ENCODE measurements at regions not wholly inside any gene's neighbourhood (a gene's known extent, or its start where the extent isn't known, plus 50 kb on each side); places are given as distances from the start of the nearest gene placed in this dataset.

DNA sequence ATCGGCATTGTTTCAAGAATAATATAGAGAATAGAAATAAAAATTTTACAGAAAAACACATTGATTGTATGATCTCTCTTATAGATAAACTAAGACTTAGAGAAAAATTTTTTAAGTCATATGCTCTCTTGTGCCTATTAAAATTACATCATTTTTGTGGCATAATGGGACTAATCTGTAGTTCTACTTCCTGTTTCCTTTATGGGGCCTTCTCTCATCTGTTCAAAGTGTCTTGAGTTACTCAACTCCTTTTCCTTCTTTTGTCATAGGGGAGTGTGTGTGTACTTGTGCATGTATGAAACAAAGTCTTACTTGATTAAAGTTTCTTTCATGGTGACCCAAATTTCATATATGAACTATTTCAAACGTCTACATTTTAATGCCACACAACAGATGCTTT is 1448.9 kb upstream of the TENM3 start:
- no peak for DNase-seq

DNA sequence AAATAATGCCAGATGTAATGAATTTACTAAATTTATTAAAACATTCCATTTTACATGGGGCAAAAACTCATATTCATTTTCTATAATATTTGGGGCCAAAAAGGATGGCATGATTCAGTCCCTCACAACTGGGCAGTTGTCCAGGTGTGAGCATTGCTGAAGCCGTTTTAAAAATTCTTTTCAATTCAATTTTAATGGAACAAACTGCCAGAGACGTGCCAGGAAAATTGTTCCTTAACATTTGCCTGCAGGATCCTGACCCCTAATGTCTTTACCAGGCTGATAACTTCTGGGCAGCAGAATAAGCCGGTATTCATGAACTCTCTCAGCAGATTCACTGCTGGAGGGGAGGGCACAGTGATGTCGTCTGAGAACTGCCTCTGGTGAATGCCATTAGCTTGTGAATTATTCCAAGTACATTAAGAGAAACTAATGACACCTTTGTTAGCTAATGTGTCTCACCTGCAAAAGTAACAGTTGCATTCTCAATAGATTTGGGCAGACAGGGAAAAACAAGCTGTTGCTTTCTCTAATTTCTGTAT is 1445.1 kb upstream of the TENM3 start:
- DNase-seq, result peak in 1 of 3 experiments; percentile 20

DNA sequence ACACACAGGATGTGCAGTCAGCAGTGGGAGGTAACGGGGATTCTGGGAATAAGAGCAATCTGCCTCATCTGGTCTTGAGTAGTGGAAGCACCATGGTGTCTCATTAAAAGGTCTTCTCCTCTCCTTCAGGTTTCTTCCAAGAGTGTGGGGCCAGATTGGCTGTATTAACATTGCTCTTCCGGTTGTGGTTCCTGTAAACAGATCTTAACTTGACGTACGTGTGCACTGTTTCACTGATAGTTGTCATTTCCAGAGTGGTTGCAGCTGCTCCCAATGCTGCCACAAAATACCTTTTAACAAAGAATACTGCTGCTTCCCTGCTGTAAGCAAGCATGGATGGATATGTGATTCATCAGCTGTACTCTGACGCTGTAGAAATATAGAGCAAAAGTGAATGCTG is 1443.4 kb upstream of the TENM3 start:
- DNase-seq, result no peak

DNA sequence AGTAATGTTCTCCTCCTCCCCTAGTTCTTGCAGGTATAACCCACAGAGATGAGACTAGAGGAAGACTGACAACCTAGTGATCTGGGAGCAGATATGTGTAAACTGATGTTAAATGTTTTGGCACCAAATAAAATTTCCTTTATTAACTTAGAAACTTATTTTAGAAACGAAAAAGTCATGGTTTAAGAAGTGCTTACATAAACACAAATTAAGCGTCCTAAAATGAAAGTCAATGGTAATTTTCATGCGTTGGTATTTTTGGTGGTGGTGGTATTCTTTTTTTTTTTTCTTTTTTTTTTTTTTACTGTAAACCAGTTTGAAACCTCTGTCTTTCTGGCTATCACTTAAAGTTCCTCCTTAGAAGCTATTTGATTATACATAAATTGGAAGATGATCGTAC is 1438.1 kb upstream of the TENM3 start:
- DNase-seq, result no peak

DNA sequence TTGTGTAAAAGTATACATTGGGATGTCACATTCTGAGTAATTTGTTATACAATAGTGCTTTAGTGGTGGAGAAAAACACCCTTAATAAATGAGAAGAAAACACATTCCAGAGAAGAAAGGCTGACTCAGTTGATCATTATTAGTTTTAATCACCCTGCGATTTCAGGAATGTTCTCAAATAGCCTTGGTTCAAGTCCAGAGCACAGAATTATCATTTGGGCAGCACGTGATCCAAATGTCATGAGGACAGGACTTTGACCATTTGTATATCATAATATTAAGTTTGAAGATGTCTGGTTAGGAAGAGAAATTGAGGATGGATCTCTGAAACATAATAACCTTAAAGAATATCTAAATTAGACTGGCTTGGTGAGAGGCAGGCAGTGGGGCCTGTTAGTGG is 1434.3 kb upstream of the TENM3 start:
- no peak for DNase-seq

DNA sequence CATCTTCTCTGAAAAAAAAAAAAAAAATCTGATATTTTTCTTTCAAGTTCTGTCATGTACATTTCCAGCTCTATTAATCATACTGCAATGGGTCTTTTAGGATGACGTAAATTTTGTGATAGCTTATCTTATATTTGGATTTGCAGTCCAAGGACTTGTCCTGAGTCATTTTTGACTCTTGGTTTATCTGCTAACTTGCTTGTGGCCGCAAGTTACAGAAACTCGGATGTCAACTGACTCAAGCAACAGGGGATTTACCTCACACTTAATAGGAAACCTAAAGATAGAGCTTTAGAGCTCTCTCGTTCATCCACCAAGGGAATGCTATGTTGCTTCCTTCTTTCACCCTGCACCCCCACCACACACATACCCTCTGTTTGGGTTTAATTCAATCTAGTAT is 1433.8 kb upstream of the TENM3 start:
- DNase-seq, result no peak

DNA sequence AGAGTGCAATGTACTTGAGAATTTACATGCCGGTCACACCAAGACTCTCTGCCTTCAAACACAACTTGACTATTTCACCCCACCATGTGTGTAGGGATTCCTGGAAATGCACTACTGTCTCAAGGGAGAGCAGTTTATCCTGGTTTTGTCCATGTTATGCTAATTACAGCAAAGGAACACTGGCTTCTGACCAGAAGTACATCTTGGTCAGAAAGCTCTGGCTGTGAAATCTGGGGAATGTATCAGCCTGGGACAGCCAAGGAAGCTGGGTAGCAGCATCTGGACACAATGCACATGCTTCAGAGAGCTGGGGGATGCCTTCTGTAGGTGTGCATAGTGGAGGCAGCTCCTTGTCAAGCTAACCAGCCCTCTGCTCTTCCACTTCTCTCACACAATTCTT is 1432.6 kb upstream of the TENM3 start:
- no peak for DNase-seq

DNA sequence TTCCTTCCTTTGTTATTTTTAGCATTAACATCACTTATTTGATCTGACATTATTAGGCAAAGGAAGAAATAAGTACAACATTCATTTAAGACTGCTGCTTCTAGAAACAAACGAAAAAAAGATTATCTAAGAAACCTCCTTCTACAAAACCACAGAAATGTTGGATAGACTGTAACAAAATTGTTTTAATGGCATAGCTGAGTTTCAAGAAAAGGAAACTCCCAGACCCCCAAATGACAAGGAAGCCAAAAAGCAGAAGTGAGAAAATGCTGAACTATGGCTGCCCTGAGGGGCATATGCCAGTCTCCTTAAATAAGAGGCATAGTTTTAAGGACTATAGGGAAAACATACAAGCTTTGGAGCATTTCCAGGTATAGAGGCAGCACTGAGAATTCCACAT is 1431.6 kb upstream of the TENM3 start:
- DNase-seq, result no peak

DNA sequence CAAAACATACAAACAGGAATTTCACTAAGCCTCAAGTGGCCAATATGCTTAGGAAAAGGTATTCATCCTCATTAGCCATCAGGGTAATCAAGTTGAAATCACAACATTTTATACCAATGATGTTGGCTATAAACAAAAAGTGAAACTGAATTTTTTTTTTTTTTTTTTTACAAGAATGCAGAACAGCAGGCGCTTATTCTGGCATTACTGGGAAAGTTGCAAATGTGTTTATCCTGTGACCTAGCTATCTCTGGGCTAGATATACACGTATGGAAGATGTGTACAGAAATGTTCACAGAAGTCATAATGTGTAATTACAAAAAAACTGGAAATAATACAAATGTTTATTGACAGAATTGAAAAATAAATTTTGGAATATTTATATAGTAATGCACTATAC is 1430.4 kb upstream of the TENM3 start:
- no peak for DNase-seq

DNA sequence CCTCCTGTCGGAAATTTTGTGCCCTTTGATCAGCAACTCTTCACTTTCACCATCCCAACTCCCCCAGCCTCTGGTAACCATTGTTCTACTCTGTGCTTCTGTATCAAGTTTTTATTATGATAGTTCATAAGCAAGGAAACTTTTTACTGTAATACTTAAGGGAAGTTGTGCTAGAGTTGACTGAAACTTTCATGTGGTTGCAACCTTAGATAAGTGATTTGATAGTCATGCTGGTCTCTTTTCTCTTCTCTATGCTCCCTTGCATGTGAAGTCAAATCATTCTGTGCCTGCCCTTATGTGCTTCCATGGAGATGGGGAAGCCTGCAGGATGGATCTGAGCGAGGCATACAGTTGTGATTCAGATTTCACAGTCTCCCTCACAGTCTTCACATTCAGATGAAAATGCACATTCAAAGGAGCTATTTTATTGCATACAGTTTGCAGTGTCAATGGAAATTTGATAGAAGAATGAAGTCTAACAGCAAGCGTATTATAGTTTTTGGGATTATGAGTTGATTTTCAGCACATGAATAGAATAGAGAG is 1428.3 kb upstream of the TENM3 start:
- no peak for DNase-seq

DNA sequence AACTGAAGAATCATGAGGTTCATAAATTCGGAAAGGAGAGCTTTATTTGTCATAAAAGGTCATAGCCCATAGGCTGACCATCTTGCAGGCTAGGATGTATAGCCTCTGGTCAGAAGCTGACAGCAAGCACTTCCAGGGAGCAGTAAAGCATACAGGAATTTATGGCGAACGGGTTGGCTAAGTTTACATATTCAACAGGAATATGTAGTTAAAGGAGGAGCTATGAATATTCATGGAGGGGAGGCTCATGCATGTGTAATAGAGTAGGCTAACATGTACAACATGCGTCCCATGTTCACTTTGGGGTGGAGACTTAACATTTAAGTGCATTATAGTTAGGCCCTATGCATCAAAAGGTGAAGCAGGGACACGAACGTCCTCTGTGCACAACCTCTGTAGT is 1425.7 kb upstream of the TENM3 start:
- DNase-seq, result no peak

DNA sequence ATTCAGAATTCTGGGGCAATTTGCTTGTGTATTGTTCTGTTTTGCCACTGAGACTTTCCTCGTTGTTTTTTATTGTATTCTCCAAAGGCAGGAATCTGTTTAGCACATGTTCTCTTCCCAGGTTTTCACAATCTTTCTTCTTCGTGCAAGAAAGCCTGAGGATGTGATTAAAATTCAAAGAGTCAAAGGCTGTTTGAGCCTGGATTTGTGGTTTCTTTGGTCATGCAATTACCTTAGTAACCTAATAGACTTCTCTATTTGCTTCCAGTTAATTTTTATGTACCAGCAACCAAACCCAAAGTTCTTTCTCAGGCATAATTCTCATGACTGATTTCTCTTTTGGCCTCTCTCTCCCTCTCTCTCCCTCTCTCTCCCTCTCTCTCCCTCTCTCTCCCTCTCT is 1420.1 kb upstream of the TENM3 start:
- no peak for DNase-seq

DNA sequence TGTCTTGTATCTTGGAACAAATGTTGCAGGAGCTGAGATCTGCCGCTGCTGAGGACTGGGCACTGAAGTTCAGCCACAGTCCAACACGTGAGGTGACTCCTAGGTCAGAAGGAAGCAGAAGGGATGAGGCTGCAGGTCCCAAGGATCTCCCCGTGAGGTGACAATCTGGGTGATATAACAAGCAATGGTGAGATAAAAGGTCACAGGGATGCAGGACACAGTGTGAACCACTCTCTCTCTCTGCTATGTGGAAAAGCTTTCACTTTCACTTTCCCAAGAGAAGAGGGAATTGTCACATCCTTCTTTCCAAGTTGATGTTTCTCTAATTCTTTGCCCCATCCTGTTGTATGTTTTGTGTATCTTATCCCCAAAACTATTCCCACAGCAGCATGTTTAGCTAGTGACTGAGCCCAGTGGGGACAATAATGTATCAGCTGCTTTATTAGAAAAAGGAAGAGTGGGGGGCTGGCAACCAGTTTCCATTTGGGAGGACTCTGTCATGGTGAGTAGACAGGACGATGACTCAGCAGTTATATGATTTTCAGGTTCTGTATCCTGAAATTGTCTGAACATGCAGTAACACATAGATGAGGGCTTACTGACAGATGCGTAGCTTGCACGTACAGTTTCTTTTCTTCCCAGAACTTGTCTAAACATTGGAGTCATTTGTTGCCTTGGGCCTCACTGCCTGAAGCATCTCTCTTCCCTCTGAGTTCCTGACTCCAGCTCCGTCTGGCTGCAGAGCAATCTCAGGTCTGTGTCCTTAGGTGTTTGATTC is 1415.8 kb upstream of the TENM3 start:
- peak in 2 of 3 experiments; percentile 38 to 59 for DNase-seq

DNA sequence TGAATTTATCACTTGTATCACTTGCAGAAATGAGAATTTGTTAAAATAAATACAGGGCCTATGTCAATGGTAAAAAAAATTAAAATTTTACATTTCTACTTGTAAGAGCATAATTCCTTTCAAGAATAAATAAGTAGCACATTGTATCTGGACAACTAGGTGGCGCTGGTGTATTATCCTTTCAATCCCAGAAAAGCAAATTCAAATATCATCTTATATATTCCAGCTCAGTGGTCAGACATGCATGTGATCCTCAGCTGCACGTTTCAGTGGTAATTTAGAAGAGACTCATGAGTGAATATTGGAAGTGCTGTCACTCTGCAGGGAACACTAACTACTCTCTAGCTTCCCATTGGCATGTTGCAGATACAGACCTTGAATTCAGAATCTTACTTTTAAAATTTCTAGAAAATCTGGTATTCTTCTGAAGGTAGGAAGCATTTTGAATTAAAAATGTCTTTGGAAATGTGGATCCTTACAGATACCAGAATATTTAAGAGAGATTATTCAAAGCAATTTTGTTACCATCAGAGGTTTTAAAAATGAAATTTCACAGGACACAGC is 1414.7 kb upstream of the TENM3 start:
- DNase-seq, result peak; percentile 46 to 91 (median 80)

DNA sequence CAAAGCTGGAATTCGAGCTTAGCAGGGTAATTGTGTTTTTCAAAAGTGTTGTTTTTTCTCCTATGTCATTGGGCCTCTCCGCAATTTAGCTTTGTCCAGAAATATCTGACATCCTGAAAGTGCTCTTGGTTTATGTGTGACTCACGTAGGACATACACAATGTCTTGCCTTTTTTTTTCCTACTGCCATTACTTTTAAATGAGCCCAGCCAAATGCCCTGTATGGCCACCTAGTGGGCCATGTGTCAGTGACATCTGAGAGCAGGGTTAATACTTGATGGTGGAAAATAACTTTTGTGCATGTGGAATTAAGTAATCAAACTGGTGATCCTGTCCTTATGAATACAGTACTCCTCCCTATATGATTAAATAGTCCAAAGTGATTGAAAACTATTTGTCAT is 1411.1 kb upstream of the TENM3 start:
- no peak for DNase-seq

DNA sequence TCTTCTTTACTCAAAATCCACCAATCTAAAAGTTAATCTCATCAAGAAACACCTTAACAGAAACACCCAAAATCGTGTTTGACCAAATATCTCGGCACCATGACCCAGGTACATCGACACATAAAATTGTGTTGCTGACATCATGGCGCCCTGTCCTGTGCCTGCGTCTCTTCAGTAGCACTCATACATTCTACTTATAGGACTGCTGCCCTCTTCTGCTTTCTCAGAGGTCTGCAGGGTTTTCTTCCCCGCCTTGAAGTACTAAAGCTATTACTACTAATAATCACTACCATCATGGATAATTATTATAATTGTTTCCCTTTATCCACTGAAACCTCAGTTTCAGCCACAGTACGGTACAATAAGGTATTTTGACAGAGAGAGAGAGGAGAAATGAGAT is 1403.1 kb upstream of the TENM3 start:
- DNase-seq, result no peak

DNA sequence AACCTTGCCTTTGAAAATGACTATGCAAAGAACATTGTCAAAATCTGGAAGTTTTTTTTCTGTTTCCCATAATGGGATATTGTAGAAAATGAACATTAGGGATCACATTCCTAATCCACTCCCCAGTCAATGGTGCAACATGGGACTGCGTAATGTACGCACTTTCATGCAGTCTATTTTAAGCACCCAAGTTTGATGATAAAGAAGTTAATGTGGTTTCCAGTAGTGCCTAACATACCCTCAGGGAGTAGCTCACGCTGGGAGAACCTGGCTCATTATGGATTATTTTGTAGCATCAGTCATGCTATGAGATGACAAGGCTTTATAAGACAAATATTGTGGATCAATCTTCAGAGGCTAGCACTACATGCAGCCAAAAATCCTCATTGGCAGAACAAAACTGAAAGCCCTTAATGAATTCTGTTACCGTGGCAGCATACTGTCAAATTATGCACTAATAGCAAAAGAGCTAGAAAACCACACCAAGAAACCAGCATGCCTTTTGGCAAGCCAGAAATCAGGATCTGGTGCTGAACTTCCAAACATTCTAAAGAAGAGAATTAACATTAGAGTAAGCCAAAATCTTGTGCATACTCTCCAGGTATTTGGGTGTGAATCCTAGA is 1392.8 kb upstream of the TENM3 start:
- peak in 2 of 3 experiments; percentile 40 to 80 for DNase-seq

DNA sequence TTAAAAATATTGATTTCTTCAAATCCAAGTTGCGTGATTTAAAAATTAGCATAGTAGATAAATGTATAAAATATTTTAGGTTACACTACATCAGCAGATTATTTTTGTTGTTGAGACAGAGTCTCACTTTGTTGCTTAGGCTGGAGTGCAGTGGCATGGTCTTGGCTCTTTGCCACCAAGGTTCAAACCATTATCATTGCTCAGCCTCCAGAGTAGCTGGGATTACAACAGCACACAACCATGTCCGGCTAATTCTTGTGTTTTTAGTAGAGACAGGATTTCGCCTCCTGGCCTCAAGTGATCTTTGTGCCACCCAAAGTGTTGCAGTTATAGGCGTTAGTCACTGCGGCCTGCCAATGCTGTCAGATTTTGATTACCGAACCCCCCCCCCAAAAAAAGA is 1390.5 kb upstream of the TENM3 start:
- DNase-seq, result peak in 1 of 3 experiments; percentile 15

DNA sequence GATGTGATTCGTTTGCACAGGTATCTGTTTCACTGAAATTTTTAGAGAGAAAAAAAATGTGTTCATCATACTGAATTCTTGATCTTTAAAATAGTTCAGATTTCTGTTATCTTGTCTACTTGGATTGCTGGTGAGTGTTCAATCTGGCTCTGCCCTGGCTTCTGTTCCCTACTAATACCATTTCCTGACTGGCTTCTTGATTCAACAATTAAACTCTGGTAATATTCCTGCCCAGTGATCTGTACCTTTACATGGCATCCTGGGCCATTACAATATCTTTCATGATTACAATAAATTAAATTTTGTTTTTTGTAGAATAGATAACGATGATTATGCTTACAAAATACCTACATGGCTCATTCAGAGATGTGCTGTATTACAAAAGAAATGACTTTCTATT is 1388.0 kb upstream of the TENM3 start:
- DNase-seq, result no peak

DNA sequence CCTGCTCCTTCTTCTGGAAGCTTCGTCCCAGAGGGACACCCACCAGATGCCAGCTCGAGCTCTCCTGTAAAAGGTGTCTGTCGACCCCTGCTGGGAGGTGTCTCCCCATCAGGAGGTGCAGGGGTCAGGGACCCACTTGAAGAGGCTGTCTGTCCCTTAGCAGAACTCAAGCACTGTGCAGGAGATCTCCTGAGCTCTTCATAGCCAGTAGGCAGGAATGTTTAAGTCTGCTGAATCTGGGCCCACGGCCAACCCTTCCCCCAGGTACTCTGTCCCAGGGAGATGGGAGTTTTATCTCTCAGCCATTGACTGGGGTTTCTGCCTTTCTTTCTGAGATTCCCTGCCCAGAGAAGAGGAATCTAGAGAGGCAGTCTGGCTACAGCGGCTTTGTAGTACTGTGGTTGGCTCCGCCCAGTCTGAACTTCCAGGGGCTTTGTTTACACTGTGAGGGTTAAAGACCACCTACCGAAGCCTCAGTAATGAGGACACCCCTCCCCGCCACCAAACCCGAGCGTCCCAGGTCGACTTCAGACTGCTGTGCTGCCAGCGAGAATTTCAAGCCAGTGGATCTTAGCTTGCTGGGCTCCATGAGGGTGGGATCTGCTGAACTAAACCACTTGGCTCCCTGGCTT is 1383.0 kb upstream of the TENM3 start:
- peak in 1 of 3 experiments; percentile 0 for DNase-seq

DNA sequence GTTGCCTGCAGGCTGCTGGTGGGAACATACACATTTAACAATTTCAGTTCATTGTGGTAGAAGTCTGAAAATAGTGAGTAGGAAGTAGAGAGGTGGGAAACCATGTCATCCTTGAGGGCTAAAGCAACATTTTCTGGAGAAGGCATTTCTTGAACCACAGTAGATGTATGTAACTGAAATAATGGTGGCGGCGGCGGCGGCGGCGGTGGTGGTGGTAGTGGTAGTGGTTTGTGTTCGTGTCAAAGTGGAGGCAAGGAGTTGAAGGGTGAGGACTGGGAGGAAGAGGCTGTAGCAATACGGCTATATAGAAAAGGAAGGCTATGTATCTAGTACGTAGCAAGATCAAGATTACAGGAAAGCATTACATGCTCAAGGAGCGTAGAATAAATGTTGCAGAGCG is 1381.6 kb upstream of the TENM3 start:
- DNase-seq, result no peak

DNA sequence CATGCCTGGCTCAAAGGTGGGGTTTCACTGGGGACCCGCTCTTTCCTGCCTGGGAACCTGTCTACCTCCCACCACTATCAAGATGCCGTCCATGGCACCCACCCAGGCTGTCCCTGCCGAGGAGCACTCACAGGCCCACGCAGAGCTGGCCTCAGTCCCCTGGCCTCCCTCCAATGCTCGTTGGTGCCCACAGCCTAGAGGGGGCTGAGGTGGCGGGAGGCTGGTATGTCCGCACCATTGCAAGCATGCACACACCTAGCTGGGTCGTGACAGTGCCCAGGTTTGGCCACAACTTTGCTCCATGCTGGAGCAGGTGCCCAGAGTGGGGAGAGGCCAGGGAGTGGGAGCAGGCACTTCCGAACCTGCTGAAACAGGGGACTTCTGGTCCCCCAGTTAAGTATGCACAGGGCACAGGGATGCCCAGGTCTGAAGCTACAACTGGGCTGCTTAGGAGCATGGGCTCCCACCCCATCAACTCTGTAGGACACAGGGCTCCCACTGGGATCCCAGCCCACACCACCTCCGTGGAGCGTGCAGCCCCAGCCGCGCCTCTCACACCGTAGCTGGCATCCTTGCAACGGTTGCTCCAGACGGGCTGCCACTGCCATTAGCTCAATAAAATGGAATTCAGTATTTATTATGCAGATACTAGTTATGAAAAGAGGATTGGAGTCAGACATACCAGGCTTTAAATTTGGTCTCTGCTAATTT is 1376.1 kb upstream of the TENM3 start:
- no peak for DNase-seq

DNA sequence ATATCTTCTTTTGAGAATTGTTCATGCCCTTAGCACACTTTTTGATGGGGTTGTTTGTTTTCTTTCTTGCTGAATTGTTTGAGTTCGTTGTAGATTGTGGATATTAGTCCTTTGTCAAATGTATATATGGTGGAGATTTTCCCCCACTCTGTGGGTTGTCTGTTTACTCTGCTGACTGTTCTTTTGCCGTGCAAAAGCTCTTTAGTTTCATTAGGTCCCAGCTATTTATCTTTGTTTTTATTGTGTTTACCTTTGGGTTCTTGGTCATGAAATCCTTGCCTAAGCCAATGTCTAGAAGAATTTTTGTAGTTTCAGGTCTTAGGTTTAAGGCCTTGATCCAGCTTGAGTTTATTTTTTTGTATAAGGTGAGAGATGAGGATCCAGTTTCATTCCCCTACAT is 1372.6 kb upstream of the TENM3 start:
- DNase-seq, result no peak
